Suprapubic skin (tissue), 4 donors: ENCODE measurements at regions not wholly inside any gene's neighbourhood (a gene's known extent, or its start where the extent isn't known, plus 50 kb on each side); places are given as distances from the start of the nearest gene placed in this dataset.
"Not testable (repeated sequence)": the region's sequence is repeated elsewhere in the genome, so short reads cannot be mapped to it uniquely, and the experiment has no call there.

Source experiments
- DNase-seq, 2 donors: peaks; one replicate each; pipeline ENCODE4 v3.0.0-alpha.2; 2019; ENCODE audit warnings: low spot score in 2 of 2
- H3K27ac ChIP-seq: fragments of 200-600 bp; sonication (generic); one replicate; pipeline ENCODE4 v1.5.1; 2019
- H3K27me3 ChIP-seq: fragments of 200-600 bp; sonication (generic); one replicate; pipeline ENCODE4 v1.5.1; 2019
- H3K36me3 ChIP-seq: fragments of 200-600 bp; sonication (generic); one replicate; pipeline ENCODE4 v1.5.1; 2019
- H3K4me1 ChIP-seq: fragments of 200-600 bp; sonication (generic); one replicate; pipeline ENCODE4 v1.5.1; 2019
- H3K4me3 ChIP-seq: fragments of 200-600 bp; sonication (generic); one replicate; pipeline ENCODE4 v1.5.1; 2019; ENCODE audit warnings: mild to moderate bottlenecking
- H3K9me3 ChIP-seq: fragments of 200-600 bp; sonication (generic); one replicate; pipeline ENCODE4 v1.5.1; 2019
- CTCF ChIP-seq, 2 donors: fragments of 200-600 bp in 1 of 2; fragments of 450-650 bp in 1 of 2; sonication (generic) in 1 of 2; IDR thresholded peaks; one replicate each; pipeline ENCODE4 v1.5.1; 2016 to 2019; ENCODE audit warnings: antibody characterized with exemption in 2 of 2, mild to moderate bottlenecking in 1 of 2, moderate library complexity in 1 of 2
- EP300 ChIP-seq: sonication (generic); formaldehyde crosslinking; IDR thresholded peaks from one replicate; pipeline ENCODE4 v1.6.1; 2017; ENCODE audit warnings: antibody characterized with exemption
- POLR2A ChIP-seq, 2 donors: fragments of 450-650 bp; IDR thresholded peaks; one replicate each; pipeline ENCODE4 v1.6.1; 2017; ENCODE audit warnings: antibody characterized with exemption in 2 of 2, mild to moderate bottlenecking in 2 of 2, moderate library complexity in 2 of 2
- POLR2AphosphoS5 ChIP-seq, 3 donors: sonication (generic); formaldehyde crosslinking; IDR thresholded peaks; one replicate each; pipeline ENCODE4 v1.6.1; 2017; ENCODE audit warnings: antibody characterized with exemption in 3 of 3
- WGBS: methylation state at CpG from one replicate; pipeline ENCODE4 v1.1.5; 2018; 5-methylcytosine and 5-hydroxymethylcytosine counted together

GRCh38 chr4:141350122-141350905 lies 129.6 kb downstream of the ZNF330 start:
- no peak overlapping the region for H3K27ac ChIP-seq
- no peaks in the 10 kb centered on the region for H3K9me3 ChIP-seq
- H3K36me3 ChIP-seq = no peaks in the 10 kb centered on the region
- no peak for TF ChIP-seq EP300
- TF ChIP-seq CTCF (IDR thresholded peaks at IDR 0.05) = no peak
- TF ChIP-seq POLR2A (IDR thresholded peaks at IDR 0.05) = no peak
- no peak for TF ChIP-seq POLR2AphosphoS5 (IDR thresholded peaks at IDR 0.05)
- no peak overlapping the region for H3K4me3 ChIP-seq
- 66% methylated on average over 3 of the region's 3 CpGs for WGBS
- no peak for DNase-seq
- no peaks in the 10 kb centered on the region for H3K4me1 ChIP-seq
- H3K27me3 ChIP-seq = no peaks in the 10 kb centered on the region

- Histone ChIP-seq H3K27ac (no peak overlapping the region), H3K9me3 (no peaks in the 10 kb centered on the region), H3K27me3 (no peaks in the 10 kb centered on the region), H3K4me3 (no peak overlapping the region), H3K4me1 (no peaks in the 10 kb centered on the region), H3K36me3 (no peaks in the 10 kb centered on the region)
- 67% methylated on average over 2 of the region's 2 CpGs for WGBS
- TF ChIP-seq CTCF (IDR thresholded peaks at IDR 0.05) (no peak), POLR2AphosphoS5 (IDR thresholded peaks at IDR 0.05) (no peak), POLR2A (IDR thresholded peaks at IDR 0.05) (no peak), EP300 (no peak)
- no peak for DNase-seq
These were observed 131.6 kb downstream of the ZNF330 start for GRCh38 chr4:141352331-141352730.

GRCh38 chr4:141352909-141353525 lies 132.3 kb downstream of the ZNF330 start:
- Histone ChIP-seq H3K27me3 (no peaks in the 10 kb centered on the region), H3K27ac (no peak overlapping the region), H3K4me3 (no peak overlapping the region), H3K36me3 (no peaks in the 10 kb centered on the region), H3K4me1 (no peaks in the 10 kb centered on the region), H3K9me3 (no peaks in the 10 kb centered on the region)
- no peak for DNase-seq
- WGBS = 52% methylated on average over 5 of the region's 5 CpGs
- TF ChIP-seq POLR2AphosphoS5 (IDR thresholded peaks at IDR 0.05) (no peak), POLR2A (IDR thresholded peaks at IDR 0.05) (no peak), CTCF (IDR thresholded peaks at IDR 0.05) (no peak)

DNA sequence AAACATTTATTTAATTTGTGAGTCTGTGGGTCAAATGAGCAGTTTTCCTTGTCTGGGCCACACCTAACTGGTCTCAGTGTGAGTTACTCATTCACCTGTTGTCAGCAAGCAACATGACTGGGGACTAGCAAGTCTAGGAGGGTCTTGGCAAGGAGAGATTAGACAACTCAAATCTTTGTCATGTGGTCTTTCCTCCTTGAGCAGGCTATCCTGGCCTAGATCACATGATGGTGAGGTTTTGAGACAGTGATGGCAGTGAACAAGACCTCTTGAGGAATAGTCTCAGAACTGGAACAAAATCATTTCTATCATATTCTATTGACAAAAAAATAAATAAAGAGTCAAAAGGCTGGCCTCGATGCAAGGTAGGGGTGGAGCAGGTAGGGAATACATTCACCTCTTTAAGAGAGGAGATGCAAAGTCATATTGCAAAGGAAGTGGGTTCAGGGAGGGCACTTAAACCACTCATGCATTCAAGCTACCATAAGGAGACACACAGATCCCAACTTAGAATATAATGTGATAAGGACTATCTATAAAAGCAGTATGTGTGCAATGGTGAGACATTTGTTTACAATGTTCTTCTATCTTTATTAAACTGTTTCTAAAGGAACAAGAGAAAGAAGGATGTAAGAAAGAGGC lies 135.7 kb downstream of the ZNF330 start:
- no peaks in the 10 kb centered on the region for H3K9me3 ChIP-seq
- H3K36me3 ChIP-seq = no peaks in the 10 kb centered on the region
- no peak overlapping the region for H3K27ac ChIP-seq
- TF ChIP-seq POLR2AphosphoS5 (IDR thresholded peaks at IDR 0.05) (no peak), EP300 (no peak), CTCF (IDR thresholded peaks at IDR 0.05) (no peak), POLR2A (IDR thresholded peaks at IDR 0.05) (no peak)
- H3K27me3 ChIP-seq = no peaks in the 10 kb centered on the region
- no peak overlapping the region for H3K4me3 ChIP-seq
- DNase-seq = no peak
- WGBS = 71% methylated on average over 1 of the region's 1 CpG
- H3K4me1 ChIP-seq = no peaks in the 10 kb centered on the region

GRCh38 chr4:141356963-141357335 lies 136.3 kb downstream of the ZNF330 start:
- H3K36me3 ChIP-seq = no peaks in the 10 kb centered on the region
- H3K4me3 ChIP-seq = no peak overlapping the region
- H3K27ac ChIP-seq = no peak overlapping the region
- H3K27me3 ChIP-seq = no peaks in the 10 kb centered on the region
- H3K4me1 ChIP-seq = no peaks in the 10 kb centered on the region
- DNase-seq = no peak
- TF ChIP-seq EP300 (no peak), POLR2A (IDR thresholded peaks at IDR 0.05) (no peak), POLR2AphosphoS5 (IDR thresholded peaks at IDR 0.05) (no peak), CTCF (IDR thresholded peaks at IDR 0.05) (no peak)
- no peaks in the 10 kb centered on the region for H3K9me3 ChIP-seq

GRCh38 chr4:141368241-141368640 lies 147.5 kb downstream of the ZNF330 start:
- not testable (repeated sequence) for H3K36me3 ChIP-seq, H3K4me1 ChIP-seq, H3K9me3 ChIP-seq, H3K27ac ChIP-seq, H3K4me3 ChIP-seq, H3K27me3 ChIP-seq, DNase-seq
- 95% methylated on average over 3 of the region's 3 CpGs for WGBS
